ENCODE measurements at regions not wholly inside any gene's neighbourhood (a gene's known extent, or its start where the extent isn't known, plus 50 kb on each side); places are given as distances from the start of the nearest gene placed in this dataset.

DNA sequence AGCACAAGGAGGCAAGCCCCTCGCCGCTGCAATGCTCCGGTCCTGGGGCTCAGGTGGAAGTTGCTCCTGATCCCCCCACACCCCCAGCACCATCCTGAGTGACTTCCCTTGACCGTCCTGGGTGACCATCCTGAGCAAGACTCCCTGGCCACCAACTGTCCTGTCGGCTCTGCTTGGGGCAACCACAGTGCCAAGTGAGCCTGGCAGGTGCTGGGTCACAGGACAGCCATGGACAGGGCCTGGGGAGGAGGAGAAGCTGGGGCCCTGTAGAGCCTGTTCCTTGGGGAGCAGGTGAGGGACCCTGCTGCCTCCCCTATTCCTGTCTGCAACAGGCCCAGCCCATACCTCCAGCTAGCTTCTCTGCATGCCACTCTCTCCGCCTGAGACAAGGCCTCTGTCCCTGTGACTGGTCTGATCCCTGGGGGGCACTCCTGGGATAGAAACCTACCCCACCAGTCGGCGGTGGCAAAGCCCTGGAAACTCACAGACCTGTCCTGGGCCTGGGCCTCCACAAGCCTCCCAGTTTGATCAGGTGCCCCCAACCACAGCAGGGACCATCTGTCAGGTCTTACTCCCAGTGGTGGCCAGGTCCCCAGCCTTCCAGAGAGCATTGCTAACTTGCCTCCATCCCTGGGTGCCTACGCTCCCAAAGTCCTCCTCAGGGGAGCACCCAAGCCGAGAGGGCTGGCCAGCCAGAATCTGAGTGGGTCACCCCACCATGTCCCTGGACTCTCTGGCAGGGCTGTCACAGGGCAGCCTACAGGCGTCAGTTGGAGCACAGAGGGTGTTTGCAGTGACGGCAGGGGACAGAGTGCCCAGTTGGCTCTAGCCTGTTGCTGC lies 68.7 kb upstream of the WNT7B start:
- TF ChIP-seq CREB1 (IDR thresholded peaks at IDR 0.05; ENCODE audit: low read depth) (no peak), TEAD4 (IDR thresholded peaks at IDR 0.05) (no peak), FOXM1 (IDR thresholded peaks at IDR 0.05; ENCODE audit: borderline replicate concordance, low read depth) (no peak), NFIC (IDR thresholded peaks at IDR 0.05) (no peak), EGR1 (IDR thresholded peaks at IDR 0.05) (no peak), ZBTB7A (IDR thresholded peaks at IDR 0.05; ENCODE audit: low read depth) (no peak), TCF12 (IDR thresholded peaks at IDR 0.05; ENCODE audit: low read depth) (no peak), CEBPB (IDR thresholded peaks at IDR 0.05) (no peak), YY1 (IDR thresholded peaks at IDR 0.05; ENCODE audit: low read depth) (no peak), RAD21 (IDR thresholded peaks at IDR 0.05; ENCODE audit: low read depth) (no peak), EP300 (IDR thresholded peaks at IDR 0.05; ENCODE audit: borderline replicate concordance) (no peak), TAF1 (IDR thresholded peaks at IDR 0.05; ENCODE audit: low read depth) (no peak), MAX (IDR thresholded peaks at IDR 0.05) (no peak), REST (IDR thresholded peaks at IDR 0.05; ENCODE audit: low read depth) (no peak)
- TF ChIP-seq, protein P1, sequence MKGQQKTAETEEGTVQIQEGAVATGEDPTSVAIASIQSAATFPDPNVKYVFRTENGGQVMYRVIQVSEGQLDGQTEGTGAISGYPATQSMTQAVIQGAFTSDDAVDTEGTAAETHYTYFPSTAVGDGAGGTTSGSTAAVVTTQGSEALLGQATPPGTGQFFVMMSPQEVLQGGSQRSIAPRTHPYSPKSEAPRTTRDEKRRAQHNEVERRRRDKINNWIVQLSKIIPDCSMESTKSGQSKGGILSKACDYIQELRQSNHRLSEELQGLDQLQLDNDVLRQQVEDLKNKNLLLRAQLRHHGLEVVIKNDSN (IDR thresholded peaks at IDR 0.05), result no peak

GRCh38 chr22:46046299-46046685 lies 69.3 kb upstream of the WNT7B start:
- TF ChIP-seq EGR1 (IDR thresholded peaks at IDR 0.05) (no peak), MAX (IDR thresholded peaks at IDR 0.05) (no peak), CEBPB (IDR thresholded peaks at IDR 0.05) (no peak), CREB1 (IDR thresholded peaks at IDR 0.05; ENCODE audit: low read depth) (no peak), REST (IDR thresholded peaks at IDR 0.05; ENCODE audit: low read depth) (no peak), EP300 (IDR thresholded peaks at IDR 0.05; ENCODE audit: borderline replicate concordance) (no peak), FOXM1 (IDR thresholded peaks at IDR 0.05; ENCODE audit: borderline replicate concordance, low read depth) (no peak), YY1 (IDR thresholded peaks at IDR 0.05; ENCODE audit: low read depth) (no peak), ZBTB7A (IDR thresholded peaks at IDR 0.05; ENCODE audit: low read depth) (no peak), RAD21 (IDR thresholded peaks at IDR 0.05; ENCODE audit: low read depth) (no peak), TAF1 (IDR thresholded peaks at IDR 0.05; ENCODE audit: low read depth) (no peak), TEAD4 (IDR thresholded peaks at IDR 0.05) (no peak), TCF12 (IDR thresholded peaks at IDR 0.05; ENCODE audit: low read depth) (no peak), NFIC (IDR thresholded peaks at IDR 0.05) (no peak)
- TF ChIP-seq, protein P1 (IDR thresholded peaks at IDR 0.05), result no peak

DNA sequence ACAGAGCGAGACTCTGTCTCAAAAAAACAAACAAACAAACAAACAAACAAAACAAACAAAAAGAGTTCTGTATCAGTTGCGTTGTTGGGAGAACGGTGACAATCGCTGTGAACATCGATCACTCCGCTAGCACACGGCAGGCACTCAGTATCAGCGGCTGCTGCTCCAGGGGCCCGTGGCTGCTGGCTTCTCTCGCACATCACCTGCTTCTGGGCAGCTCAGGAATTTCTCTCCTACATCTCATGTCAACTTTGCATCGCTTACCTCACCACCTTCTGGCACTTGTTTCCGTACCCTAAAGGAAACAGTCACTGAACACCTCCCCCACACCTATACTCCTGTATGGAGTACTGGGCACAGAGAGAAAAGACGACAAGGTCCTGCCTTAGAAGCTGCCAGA lies 70.3 kb upstream of the WNT7B start:
- TF ChIP-seq TEAD4 (IDR thresholded peaks at IDR 0.05) (no peak), TCF12 (IDR thresholded peaks at IDR 0.05; ENCODE audit: low read depth) (no peak), RAD21 (IDR thresholded peaks at IDR 0.05; ENCODE audit: low read depth) (no peak), NFIC (IDR thresholded peaks at IDR 0.05) (no peak), CREB1 (IDR thresholded peaks at IDR 0.05; ENCODE audit: low read depth) (no peak), EGR1 (IDR thresholded peaks at IDR 0.05) (no peak), TAF1 (IDR thresholded peaks at IDR 0.05; ENCODE audit: low read depth) (no peak), EP300 (IDR thresholded peaks at IDR 0.05; ENCODE audit: borderline replicate concordance) (no peak), CEBPB (IDR thresholded peaks at IDR 0.05) (no peak), YY1 (IDR thresholded peaks at IDR 0.05; ENCODE audit: low read depth) (no peak), ZBTB7A (IDR thresholded peaks at IDR 0.05; ENCODE audit: low read depth) (no peak), FOXM1 (IDR thresholded peaks at IDR 0.05; ENCODE audit: borderline replicate concordance, low read depth) (no peak), REST (IDR thresholded peaks at IDR 0.05; ENCODE audit: low read depth) (no peak), MAX (IDR thresholded peaks at IDR 0.05) (no peak)
- TF ChIP-seq, protein P1 (IDR thresholded peaks at IDR 0.05), result no peak
